ENCODE measurements at regions not wholly inside any gene's neighbourhood (a gene's known extent, or its start where the extent isn't known, plus 50 kb on each side); places are given as distances from the start of the nearest gene placed in this dataset.
"Not testable (repeated sequence)": the region's sequence is repeated elsewhere in the genome, so short reads cannot be mapped to it uniquely, and the experiment has no call there.

GRCh38 chr21:30104241-30104640, 62.4 kb downstream of the CLDN17 start:
- DNase-seq: no peak

GRCh38 chr21:30102871-30103270, 63.7 kb downstream of the CLDN17 start:
- DNase-seq: no peak

GRCh38 chr21:30101967-30102366, 64.6 kb downstream of the CLDN17 start:
- DNase-seq: no peak

GRCh38 chr21:30097791-30098190, 68.8 kb downstream of the CLDN17 start:
- no peak for DNase-seq

- no peak for DNase-seq
Observed at GRCh38 chr21:30083225-30083945, 83.2 kb downstream of the CLDN17 start.

GRCh38 chr21:30081506-30081905, 85.1 kb downstream of the CLDN17 start:
- DNase-seq: peak; percentile 20

- DNase-seq: no peak
Observed at GRCh38 chr21:30072496-30072895, 94.1 kb downstream of the CLDN17 start.

GRCh38 chr21:30058928-30059327, 107.7 kb downstream of the CLDN17 start:
- DNase-seq: no peak

- DNase-seq: no peak
Observed at GRCh38 chr21:30057108-30057507, 109.5 kb downstream of the CLDN17 start.

GRCh38 chr21:30048570-30048969, 108.8 kb upstream of the GRIK1 start:
- DNase-seq: no peak

GRCh38 chr21:30044447-30045064, 104.8 kb upstream of the GRIK1 start:
- DNase-seq: no peak

GRCh38 chr21:30042443-30042842, 102.6 kb upstream of the GRIK1 start:
- no peak for DNase-seq

GRCh38 chr21:30033441-30033840, 93.6 kb upstream of the GRIK1 start:
- no peak for DNase-seq

GRCh38 chr21:30030416-30030815, 90.6 kb upstream of the GRIK1 start:
- no peak for DNase-seq

GRCh38 chr21:30028537-30028936, 88.7 kb upstream of the GRIK1 start:
- no peak for DNase-seq

- DNase-seq: no peak
Observed at GRCh38 chr21:30027986-30028385, 88.2 kb upstream of the GRIK1 start.

GRCh38 chr21:30023056-30023455, 83.3 kb upstream of the GRIK1 start:
- DNase-seq: not testable (repeated sequence)

GRCh38 chr21:30014886-30015285, 75.1 kb upstream of the GRIK1 start:
- DNase-seq: no peak

- DNase-seq: no peak
Observed at GRCh38 chr21:29991624-29992023, 51.8 kb upstream of the GRIK1 start.

GRCh38 chr21:29989634-29990234, 49.9 kb upstream of the GRIK1 start:
- DNase-seq: no peak

Measured in right hindlimb (tissue), 1 donor.